NCI-H146 treated with DMSO at 0.1 percent for 48 hours (cell line): ENCODE measurements at regions not wholly inside any gene's neighbourhood (a gene's known extent, or its start where the extent isn't known, plus 50 kb on each side); places are given as distances from the start of the nearest gene placed in this dataset.

Experiments used
- DNase-seq: peaks from one replicate; lab custom pipeline; 2025; ENCODE audit not compliant: unreplicated experiment; lab: John Stamatoyannopoulos, UW

DNA sequence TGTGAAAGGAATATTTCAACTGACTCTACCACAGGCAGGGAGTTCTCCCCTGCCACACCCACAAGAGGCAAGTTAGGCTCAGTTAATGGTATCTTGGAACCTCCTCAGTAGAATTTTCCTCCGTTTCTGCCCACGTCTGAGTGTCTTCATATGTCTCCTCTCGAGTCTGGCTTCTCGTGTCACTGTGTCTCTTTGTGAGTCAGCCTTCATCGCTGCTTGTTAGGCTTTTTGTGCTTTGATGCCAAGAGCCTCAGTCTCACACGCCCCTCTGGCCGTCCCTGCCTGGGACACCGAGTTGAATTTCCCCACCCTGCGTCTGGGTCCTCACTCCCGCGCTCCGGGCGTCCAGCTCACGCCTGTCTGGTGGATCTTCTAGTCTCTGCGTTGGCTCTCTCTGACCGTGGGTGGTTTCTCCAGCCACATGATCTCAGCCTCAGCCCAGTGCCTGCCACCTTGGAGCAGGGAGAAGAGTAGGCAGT lies 125.7 kb upstream of the GADD45A start:
- no peak for DNase-seq

DNA sequence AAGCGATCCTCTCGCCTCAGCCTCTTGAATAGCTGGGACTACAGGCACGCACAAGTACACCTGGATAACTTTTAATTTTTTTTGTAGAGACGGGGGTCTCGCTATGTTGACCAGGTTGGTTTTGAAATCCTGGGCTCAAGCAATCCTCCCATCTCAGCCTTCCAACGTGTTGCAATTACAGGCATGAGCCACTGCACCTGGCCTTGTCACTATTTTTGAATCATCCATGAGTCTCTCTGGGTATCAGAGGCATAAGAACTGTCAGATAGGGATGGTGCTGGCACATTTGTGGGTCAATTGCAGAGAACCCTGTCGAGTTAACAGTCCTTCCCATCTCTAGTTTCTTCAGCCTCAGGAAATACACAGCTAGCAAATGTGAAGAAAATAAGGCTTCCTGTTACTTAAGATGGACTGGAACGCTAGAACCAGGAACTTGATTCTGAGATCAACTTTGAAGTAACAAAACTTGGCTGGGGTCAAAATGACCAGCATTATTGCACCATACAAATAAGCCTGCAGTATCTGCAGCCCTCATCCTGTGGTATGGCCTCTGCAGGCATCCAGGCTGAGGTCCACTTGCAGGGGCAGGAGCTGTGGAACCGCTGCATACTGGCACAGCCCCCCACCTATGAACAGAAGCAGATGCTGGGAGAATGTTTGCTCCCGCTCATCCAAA lies 124.3 kb upstream of the GADD45A start:
- no peak for DNase-seq

DNA sequence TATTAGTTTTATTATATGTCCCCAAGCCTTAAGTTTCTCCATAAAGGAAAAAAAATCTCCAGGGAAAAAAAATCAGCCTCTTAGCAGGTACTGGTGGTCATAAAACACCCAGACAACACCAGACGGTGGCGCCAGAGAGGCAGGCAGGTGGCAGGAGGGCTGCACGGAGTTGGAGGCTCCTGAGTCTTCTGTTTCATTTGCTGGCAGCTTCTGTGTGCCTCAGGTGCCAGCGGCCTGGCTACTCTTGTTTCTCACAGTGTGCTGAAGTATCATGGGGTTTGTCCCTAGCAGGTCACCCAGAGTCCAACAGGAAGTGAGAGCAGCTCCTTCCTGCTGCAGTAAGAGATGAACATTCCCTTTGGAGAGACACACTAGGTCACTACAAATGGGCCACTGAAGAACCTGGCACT lies 123.3 kb upstream of the GADD45A start:
- peak; percentile 75 for DNase-seq

DNA sequence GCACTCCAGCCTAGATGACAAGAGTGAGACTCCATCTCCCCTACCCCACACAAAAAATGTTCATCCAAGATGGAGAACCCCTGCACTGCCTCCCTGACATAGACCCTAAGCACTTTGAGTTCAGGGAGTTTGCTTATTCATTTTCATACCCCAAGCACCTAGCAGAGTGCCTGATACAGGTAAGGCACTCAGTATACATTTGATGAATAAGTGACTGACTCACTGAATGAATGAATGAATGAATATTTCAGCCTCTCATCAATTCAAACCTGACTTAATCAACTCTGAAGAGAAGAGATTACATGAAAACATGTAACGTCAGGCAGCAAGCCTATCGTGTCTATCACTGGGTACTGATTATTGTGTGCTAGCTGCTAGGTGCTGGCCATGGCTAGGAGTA lies 121.3 kb upstream of the GADD45A start:
- no peak for DNase-seq

DNA sequence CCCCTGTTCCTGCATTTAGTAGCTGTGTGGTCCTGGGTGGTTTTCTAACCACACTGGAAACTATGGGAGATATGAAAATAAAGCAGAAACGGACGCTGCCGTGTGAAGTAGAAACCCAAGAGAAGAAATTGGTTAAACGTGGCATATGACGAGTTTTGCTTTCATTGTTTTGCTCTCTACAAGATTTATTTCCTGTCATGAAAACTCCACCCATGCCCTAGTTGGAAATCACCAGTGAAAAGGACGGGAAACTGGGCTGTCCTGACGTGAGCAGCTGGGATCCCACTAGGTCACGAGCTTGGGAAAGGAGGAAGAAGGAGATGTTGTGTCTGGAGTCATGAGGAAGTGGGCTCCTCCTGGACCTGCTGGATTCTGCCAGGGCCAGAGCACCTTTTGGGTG lies 120.8 kb upstream of the GADD45A start:
- no peak for DNase-seq

DNA sequence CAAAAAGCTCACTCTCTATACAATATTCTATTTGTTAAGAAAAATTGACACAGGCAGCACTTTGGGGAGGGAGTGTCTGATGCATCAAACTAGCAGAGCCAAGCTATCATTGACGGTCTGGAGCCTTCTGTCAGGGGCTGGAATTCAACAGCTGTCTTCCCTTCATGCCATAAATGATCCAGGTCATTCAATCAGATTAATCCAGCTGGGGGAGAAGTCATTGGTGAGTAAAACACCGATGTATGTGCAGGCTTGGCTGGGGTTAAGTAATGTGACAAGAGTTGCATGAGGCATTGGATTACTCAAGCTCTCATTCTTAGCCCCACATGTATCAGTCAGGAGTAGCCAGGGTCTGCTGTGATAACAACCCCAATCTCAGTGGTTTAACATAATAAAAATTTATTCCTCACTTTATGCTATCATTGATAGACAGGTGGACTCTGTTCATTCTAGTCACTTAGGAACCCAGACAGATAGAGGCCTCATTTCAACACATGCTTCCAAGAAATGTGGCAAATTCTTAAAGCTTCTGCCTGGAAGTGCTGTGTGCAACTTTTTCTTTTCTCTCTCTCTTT lies 118.1 kb upstream of the GADD45A start:
- DNase-seq = no peak

DNA sequence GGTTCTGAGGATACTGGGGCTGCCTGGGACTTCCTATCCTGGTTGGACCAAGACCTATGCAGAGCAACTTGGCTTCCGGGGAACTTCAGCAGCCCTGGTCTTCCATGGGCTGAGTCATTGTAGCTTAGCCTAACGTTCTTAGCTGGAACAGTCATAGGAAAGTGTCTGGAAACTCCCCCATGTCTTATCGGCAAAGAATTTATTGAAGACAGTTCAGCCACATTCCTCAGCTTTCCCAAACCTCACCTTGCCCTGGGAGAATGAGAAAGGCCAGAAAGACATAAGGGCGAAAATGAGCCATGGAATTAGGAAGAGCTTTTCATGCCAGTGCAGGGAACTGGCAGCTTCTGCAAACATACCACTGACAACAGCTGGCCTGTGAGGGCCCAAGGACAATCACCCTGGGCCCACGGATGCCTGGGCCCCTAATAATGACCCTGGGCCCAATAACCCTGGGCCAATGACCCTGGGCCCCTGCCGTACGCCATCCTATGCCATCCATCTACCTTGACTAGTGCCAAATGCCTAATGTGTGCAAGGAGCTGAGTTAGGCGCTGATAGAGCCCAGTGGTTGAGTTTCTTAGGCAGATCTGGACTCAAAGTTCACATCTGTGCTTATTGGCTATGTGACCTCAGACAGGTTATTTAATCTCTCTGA lies 114.4 kb upstream of the GADD45A start:
- no peak for DNase-seq

DNA sequence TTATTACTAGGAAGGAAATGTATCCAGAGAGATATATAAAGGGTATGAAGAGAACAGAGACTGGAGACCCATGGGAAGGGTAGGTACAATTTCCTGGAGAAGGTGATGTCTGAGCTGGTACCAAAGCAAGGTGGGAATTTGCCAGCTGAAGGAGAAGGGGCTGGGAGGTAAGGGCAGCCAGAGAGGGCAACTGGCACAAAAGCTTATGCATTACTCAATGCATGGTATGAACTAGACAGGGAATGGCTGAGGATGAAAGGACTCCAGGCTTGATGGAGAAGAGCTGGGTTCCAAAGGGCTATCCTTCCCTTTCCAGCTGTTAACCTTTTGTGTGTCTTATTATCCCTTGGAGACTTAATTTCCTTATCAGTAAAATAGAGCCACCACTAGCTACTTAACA lies 113.6 kb upstream of the GADD45A start:
- DNase-seq = peak; percentile 17

DNA sequence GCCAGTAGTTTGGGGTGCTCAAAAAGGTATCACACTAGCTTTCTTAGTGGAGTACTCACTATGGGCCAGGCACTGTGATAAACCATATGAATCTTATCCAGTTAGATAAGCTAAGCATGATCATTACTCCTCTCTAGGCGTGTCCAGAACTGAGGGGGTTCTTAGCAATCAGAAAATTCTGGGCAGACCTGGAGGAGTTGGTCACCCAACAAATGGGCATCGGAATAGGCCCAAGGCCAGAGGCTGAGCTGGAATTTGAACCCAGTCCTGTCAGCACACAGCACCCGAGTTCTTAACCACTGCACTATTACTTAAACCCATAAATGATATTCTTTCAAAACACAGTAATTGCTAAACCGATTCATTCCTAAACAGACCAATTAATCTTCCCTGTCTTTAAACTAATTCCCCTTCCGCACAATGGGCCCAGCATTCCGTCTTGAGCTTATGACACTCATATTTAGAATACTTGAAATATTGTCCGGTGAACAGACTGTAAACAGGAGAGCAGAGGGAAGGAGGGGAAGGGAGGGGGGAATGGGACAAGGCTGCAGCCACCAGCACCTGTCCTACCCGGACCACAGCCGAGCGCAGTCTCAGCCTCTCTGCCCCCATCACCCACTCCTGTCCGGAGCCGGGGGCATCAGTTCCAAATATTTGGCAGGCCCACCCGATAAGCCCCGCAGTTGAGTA lies 113.0 kb upstream of the GADD45A start:
- no peak for DNase-seq

DNA sequence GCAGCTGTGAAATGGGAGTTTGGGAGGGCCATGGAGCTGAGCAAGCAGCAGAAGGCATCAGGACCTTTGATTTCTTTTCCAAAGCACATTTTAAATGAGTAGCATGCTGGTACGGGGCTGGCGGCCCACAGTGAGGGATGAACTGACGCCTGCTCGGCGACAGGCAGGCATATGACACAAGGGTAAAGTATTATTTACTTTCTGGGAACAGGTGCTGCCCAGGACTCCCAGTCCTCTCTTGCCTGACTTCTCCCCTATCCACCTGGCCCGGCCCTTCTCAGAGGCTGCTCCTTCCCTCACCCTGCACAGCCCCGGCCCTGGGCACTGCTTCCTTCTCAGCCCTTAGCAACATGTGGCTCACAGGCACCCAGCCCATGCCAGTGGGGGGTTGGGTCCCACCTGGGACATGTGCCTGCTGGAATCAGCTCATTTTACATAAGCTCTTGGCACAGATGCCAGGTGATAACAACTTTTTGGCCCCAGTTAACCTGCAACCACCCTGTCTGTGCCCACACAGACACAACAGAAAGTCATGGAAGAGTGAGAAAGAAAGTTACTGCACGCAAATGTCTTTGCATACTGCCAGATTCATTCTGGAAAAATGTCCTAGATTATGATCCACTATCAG lies 112.3 kb upstream of the GADD45A start:
- peak; percentile 46 for DNase-seq

DNA sequence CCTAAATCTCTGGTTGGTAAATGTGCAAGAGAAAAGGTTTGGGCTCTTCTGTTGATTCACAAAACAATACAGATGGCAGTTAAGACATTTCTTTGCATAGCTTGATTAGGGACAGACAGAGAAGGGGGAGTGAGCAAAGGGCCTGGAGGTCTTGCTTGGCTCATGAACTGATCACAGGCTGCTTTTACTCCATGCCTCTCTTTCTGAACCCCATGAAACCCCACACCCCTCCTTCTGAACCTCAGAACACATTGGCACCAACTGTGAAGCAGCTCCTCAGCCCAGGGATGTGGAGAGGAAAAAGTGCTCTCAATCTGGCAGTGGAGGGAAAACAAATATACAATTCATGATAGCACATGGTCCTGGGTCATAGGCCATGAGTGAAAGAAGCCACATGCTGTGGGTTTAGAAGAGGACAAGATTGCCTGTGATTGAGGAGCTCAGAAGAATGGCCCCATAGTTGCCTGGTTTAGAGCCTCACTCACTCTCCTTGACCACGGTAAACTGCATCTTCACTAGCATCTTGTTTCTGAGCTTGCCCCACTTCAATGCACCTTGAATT lies 111.6 kb upstream of the GADD45A start:
- no peak for DNase-seq

DNA sequence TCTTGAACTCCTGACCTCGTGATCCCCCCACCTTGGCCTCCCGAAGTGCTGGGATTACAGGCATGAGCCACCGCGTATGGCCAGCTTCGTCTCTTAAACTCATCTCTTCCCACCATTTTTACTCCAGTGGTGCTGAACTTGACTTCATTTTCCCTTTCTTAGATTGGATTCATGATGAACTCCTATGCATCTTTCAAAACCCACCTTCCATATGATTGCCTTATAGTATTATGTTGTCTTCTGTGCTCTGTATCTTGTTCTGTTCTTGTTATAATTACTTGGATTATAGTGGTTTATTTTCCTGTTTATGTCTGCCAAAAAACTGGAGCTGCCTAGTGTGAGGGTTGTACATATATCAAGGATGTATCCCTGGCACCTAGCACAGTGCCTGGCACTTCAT lies 110.8 kb upstream of the GADD45A start:
- DNase-seq = no peak

DNA sequence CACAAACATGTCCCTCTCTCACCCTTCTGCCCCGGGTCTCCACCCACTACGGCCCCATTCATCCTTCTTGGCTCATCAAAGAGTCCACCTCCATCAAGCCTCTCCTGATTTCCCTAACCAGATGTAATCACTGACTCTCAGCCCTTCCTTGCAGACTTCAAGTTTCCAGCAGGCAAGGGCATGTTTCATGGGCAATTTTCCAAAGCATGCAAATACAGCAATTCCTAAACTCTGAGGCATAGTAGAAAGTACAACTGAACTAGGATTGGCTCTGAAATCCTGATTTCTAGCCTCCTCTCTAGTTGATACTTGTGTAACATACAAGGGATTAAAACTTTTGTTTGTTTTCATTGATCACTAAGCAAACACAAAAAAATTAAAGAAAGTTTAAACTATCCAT lies 109.1 kb upstream of the GADD45A start:
- no peak for DNase-seq

DNA sequence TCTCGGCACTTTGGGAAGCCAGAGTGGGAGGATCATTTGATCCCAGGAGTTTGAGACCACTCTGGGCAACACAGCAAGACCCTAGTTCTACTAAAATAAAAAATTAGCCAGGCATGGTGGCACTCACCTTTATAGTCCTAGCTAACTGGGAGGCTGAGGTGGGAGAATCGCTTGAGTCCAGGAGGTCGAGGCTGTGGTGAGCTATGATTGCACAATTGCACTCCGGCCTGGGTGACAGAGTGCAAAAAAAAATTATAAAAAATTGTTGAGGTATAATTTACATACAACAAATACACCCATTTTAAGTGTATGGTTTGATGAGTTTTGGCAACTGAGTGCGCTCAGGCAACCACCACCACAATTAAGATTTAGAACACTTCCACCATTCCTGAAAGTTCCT lies 108.5 kb upstream of the GADD45A start:
- DNase-seq = no peak

DNA sequence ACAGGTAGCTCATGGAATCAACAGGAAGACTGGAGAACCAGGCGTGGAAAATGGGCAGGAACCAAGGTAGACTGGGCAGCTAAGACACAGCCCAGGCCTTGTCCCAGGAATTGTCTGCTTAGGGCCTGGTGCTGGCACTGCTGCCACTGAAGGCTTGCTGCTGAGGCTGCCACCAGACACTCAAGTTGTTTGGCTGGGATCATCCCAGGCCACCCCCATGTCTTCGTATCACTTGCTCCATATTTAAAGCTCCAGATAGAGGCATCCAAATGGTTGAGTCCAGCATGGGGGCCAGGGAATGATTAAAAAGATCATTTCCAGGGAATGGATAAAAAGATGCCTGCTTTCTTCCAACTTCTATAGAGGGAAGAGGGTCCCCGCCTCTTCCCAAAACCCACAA lies 107.4 kb upstream of the GADD45A start:
- DNase-seq = no peak

DNA sequence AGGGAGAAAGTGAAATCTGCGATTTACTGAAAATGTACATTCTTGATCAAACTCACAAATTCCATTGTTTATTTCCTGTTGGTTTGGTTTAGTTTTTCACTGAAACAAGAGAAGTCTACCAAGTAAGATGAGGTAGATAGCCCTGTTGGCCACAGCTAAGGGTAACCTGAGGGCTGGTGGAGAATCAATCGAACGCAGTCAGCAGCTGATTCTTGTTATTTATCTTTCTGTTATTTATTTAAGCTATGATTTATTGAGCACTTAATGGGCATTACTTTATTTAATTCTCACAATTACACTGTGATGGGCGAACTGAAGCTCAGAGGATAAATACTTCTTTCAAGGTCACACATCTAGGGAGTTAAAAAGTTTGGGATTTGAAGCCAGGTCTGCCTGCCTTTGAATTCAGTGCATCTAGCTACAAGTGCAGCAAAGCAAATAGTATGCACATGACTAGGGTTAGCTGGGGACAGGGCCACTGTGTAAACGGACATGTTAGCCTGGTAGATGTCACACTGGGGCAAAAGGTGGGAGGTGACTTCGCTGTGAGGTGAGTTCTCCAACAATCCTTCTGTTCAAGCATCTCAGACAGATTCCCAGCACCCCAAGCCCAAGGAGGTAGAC lies 106.5 kb upstream of the GADD45A start:
- DNase-seq = peak; percentile 41

DNA sequence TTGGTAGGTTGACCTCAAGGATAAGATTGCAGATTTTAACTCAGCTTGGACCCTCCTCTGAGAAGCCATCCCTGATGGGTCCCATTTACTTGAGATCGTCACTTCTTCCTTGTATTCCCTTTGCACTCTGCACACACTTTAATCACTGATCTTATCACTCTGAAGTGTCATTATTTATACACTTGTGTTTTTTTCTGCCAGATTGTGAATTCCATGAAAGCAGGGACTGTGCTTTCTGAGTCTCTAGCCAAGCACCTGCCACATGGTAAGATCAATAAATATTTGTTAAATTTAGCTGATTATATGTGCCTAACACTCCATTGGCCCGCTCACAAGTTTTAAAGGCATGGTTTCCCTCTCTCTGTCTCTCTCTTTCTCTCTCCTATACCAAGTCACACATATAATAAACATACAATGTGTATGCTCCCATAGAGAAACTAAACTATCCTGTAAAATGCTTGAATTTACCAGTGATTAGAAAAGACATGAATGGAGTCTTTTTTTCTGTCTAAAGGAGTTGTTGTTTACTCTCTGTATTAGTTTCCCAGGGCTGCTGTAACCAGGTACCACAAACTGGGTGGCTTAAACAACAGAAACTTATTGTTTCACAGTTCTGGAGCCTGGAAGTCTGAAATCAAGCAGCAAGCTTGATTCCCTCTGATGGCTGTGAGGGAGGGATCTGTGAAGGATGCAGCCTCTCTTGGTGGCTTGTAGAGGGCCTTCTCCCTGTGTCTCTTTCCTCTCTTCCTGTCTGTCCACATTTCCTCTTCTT lies 105.2 kb upstream of the GADD45A start:
- no peak for DNase-seq

DNA sequence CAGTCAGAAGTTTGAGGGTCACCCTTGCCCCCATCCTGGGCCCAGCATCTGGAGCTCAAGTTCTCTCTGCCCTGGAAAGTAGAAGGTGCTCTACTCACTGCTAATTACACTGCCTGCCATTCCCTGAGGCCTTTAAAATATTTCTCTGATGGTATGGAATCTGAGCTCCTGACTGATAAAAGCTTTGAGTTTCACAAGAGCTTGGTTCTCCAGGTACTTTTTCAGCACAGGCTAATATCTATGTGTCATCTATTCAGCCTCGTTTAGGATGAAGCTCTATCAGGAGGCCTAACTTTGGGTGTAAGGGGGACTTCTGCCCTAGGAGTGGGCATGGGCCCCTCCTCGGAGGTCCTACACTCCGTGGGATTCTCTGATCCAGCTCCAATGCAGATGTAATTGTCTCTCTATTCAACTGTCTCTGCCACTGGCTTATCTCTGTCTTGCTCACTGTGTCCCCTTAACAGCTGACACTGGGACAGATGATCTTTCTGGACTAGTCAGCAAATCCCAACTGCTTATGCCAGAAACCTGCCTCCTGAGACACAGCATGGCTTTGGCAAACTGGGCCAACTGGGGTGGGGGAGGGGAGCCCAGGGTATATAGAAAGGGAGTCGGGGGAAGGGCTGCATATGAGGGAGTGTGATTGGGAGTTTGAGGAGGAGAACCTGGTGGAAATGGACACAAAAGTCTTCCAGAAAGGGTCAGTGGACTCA lies 104.2 kb upstream of the GADD45A start:
- no peak for DNase-seq
